Thymus (tissue), 11 donors: ENCODE measurements at regions not wholly inside any gene's neighbourhood (a gene's known extent, or its start where the extent isn't known, plus 50 kb on each side); places are given as distances from the start of the nearest gene placed in this dataset.

Experiments
- DNase-seq, 9 donors: peaks; one replicate each; pipeline ENCODE4 v3.0.0-alpha.2; 2013; ENCODE audit warnings: low spot score in 9 of 9, low read depth in 6 of 9, missing footprints in 1 of 9
- H3K27ac ChIP-seq, 2 donors: one replicate each; pipeline ENCODE4 v1.5.1; 2013; ENCODE audit warnings: control low read depth in 1 of 2, low read depth in 1 of 2, low read length in 1 of 2, mild to moderate bottlenecking in 1 of 2, moderate library complexity in 1 of 2
- H3K27me3 ChIP-seq, 2 donors: one replicate each; pipeline ENCODE4 v1.5.1; 2013; ENCODE audit warnings: low read length in 1 of 2; ENCODE audit not compliant: control insufficient read depth in 2 of 2, insufficient read depth in 1 of 2
- H3K36me3 ChIP-seq, 2 donors: one replicate each; pipeline ENCODE4 v1.5.1; 2013; ENCODE audit warnings: low read length in 1 of 2, mild to moderate bottlenecking in 1 of 2, moderate library complexity in 1 of 2; ENCODE audit not compliant: control insufficient read depth in 2 of 2, insufficient read depth in 2 of 2
- H3K4me1 ChIP-seq, 2 donors: one replicate each; pipeline ENCODE4 v1.5.1; 2013; ENCODE audit warnings: low read length in 2 of 2; ENCODE audit not compliant: control insufficient read depth in 2 of 2, insufficient read depth in 2 of 2
- H3K4me3 ChIP-seq, 2 donors: one replicate each; pipeline ENCODE4 v1.5.1; 2013; ENCODE audit warnings: low read length in 2 of 2, control low read depth in 1 of 2, mild to moderate bottlenecking in 1 of 2
- H3K9me3 ChIP-seq, 2 donors: one replicate each; pipeline ENCODE4 v1.5.1; 2013; ENCODE audit warnings: low read length in 1 of 2, mild to moderate bottlenecking in 1 of 2; ENCODE audit not compliant: control insufficient read depth in 2 of 2, insufficient read depth in 1 of 2
- WGBS: extraction: QIAGEN DNeasy Blood & Tissue Kit; methylation state at CpG from one replicate; pipeline ENCODE4 v1.1.7; 2013; 5-methylcytosine and 5-hydroxymethylcytosine counted together
- donor health status: healthy.

GRCh38 chrX:95029571-95029970 lies 1355.6 kb downstream of the FAM133A start:
- H3K4me3 ChIP-seq: no peak overlapping the region
- H3K4me1 ChIP-seq: no peaks in the 10 kb centered on the region
- no peaks in the 10 kb centered on the region for H3K36me3 ChIP-seq
- WGBS: 64% methylated on average over 3 of the region's 3 CpGs
- DNase-seq: no peak
- no peaks in the 10 kb centered on the region for H3K9me3 ChIP-seq
- H3K27ac ChIP-seq: no peak overlapping the region
- no peaks in the 10 kb centered on the region for H3K27me3 ChIP-seq

- Histone ChIP-seq H3K9me3 (no peaks in the 10 kb centered on the region), H3K27me3 (no peaks in the 10 kb centered on the region), H3K27ac (no peak overlapping the region), H3K4me3 (no peak overlapping the region), H3K36me3 (no peaks in the 10 kb centered on the region), H3K4me1 (no peaks in the 10 kb centered on the region)
- no peak for DNase-seq
- 64% methylated on average over 1 of the region's 1 CpG for WGBS
Measured at GRCh38 chrX:95040104-95040503, 1366.1 kb downstream of the FAM133A start.

- no peaks in the 10 kb centered on the region for H3K4me1 ChIP-seq
- peaks cover 0 to 1% of the 10 kb centered on the region in 2 donors for H3K9me3 ChIP-seq
- no peaks in the 10 kb centered on the region for H3K36me3 ChIP-seq
- WGBS: 87% methylated on average over 4 of the region's 4 CpGs
- H3K27me3 ChIP-seq: no peaks in the 10 kb centered on the region
- H3K27ac ChIP-seq: no peak overlapping the region
- no peak for DNase-seq
- no peak overlapping the region for H3K4me3 ChIP-seq
Measured at GRCh38 chrX:95044331-95044730, 1370.3 kb downstream of the FAM133A start.

- no peaks in the 10 kb centered on the region for H3K9me3 ChIP-seq
- WGBS: 92% methylated on average over 2 of the region's 2 CpGs
Measured at GRCh38 chrX:95055991-95056390, 1382.0 kb downstream of the FAM133A start.

GRCh38 chrX:95056901-95057300 lies 1382.9 kb downstream of the FAM133A start:
- Histone ChIP-seq H3K36me3 (no peaks in the 10 kb centered on the region), H3K4me1 (no peaks in the 10 kb centered on the region), H3K9me3 (no peaks in the 10 kb centered on the region), H3K27ac (no peak overlapping the region), H3K4me3 (no peak overlapping the region), H3K27me3 (no peaks in the 10 kb centered on the region)
- WGBS: 83% methylated on average over 4 of the region's 4 CpGs
- no peak for DNase-seq

More at GRCh38 chrX:95055991-95056390, 1382.0 kb downstream of the FAM133A start:
- Histone ChIP-seq H3K4me3 (no peak overlapping the region), H3K36me3 (no peaks in the 10 kb centered on the region), H3K27ac (no peak overlapping the region), H3K27me3 (no peaks in the 10 kb centered on the region), H3K4me1 (no peaks in the 10 kb centered on the region)
- DNase-seq: no peak

GRCh38 chrX:95057341-95057740 lies 1383.3 kb downstream of the FAM133A start:
- Histone ChIP-seq H3K27ac (no peak overlapping the region), H3K4me1 (no peaks in the 10 kb centered on the region), H3K4me3 (no peak overlapping the region), H3K27me3 (no peaks in the 10 kb centered on the region), H3K36me3 (no peaks in the 10 kb centered on the region), H3K9me3 (no peaks in the 10 kb centered on the region)
- DNase-seq: no peak
- 90% methylated on average over 2 of the region's 2 CpGs for WGBS

- H3K27ac ChIP-seq: no peak overlapping the region
- H3K36me3 ChIP-seq: no peaks in the 10 kb centered on the region
- no peaks in the 10 kb centered on the region for H3K4me1 ChIP-seq
- no peaks in the 10 kb centered on the region for H3K9me3 ChIP-seq
- H3K4me3 ChIP-seq: no peak overlapping the region
- no peak for DNase-seq
- 97% methylated on average over 1 of the region's 1 CpG for WGBS
- no peaks in the 10 kb centered on the region for H3K27me3 ChIP-seq
Measured at GRCh38 chrX:95058815-95059214, 1384.8 kb downstream of the FAM133A start.

GRCh38 chrX:95059909-95060308 lies 1385.9 kb downstream of the FAM133A start:
- no peak overlapping the region for H3K4me3 ChIP-seq

GRCh38 chrX:95063554-95063953 lies 1389.5 kb downstream of the FAM133A start:
- no peaks in the 10 kb centered on the region for H3K9me3 ChIP-seq
- no peak overlapping the region for H3K4me3 ChIP-seq
- DNase-seq: no peak
- no peak overlapping the region for H3K27ac ChIP-seq
- no peaks in the 10 kb centered on the region for H3K4me1 ChIP-seq
- no peaks in the 10 kb centered on the region for H3K36me3 ChIP-seq
- no peaks in the 10 kb centered on the region for H3K27me3 ChIP-seq

More at GRCh38 chrX:95059909-95060308, 1385.9 kb downstream of the FAM133A start:
- H3K36me3 ChIP-seq: no peaks in the 10 kb centered on the region
- whole genome bisulfite sequencing: 85% methylated on average over 2 of the region's 2 CpGs
- H3K9me3 ChIP-seq: no peaks in the 10 kb centered on the region
- no peaks in the 10 kb centered on the region for H3K27me3 ChIP-seq
- DNase-seq: no peak
- no peak overlapping the region for H3K27ac ChIP-seq
- H3K4me1 ChIP-seq: no peaks in the 10 kb centered on the region

- H3K27me3 ChIP-seq: no peaks in the 10 kb centered on the region
- no peaks in the 10 kb centered on the region for H3K4me1 ChIP-seq
- 81% methylated on average over 1 of the region's 1 CpG for WGBS
- no peaks in the 10 kb centered on the region for H3K9me3 ChIP-seq
- H3K27ac ChIP-seq: no peak overlapping the region
- H3K4me3 ChIP-seq: no peak overlapping the region
- H3K36me3 ChIP-seq: no peaks in the 10 kb centered on the region
- no peak for DNase-seq
Measured at GRCh38 chrX:95065151-95065550, 1391.1 kb downstream of the FAM133A start.
